Mammary epithelial cell (primary cell): ENCODE measurements at regions not wholly inside any gene's neighbourhood (a gene's known extent, or its start where the extent isn't known, plus 50 kb on each side); places are given as distances from the start of the nearest gene placed in this dataset.

ENCODE experiments used
- EZH2 ChIP-seq: IDR thresholded peaks from 2 replicates; pipeline ENCODE4 v1.6.1; 2012; ENCODE audit warnings: low read length, inconsistent platforms, borderline replicate concordance
- TF ChIP-seq, protein P1 (sequence below), 2 donors: IDR thresholded peaks in 1 of 2; conservative IDR thresholded peaks in 1 of 2; 2 replicates each; pipeline ENCODE4 v1.5.1; 2011 to 2012; ENCODE audit warnings: inconsistent platforms in 2 of 2, low read length in 2 of 2, mild to moderate bottlenecking in 2 of 2, control low read depth in 1 of 2, low read depth in 1 of 2; ENCODE audit not compliant: insufficient read depth in 1 of 2; ENCODE audit errors: extremely low read depth in 1 of 2

DNA sequence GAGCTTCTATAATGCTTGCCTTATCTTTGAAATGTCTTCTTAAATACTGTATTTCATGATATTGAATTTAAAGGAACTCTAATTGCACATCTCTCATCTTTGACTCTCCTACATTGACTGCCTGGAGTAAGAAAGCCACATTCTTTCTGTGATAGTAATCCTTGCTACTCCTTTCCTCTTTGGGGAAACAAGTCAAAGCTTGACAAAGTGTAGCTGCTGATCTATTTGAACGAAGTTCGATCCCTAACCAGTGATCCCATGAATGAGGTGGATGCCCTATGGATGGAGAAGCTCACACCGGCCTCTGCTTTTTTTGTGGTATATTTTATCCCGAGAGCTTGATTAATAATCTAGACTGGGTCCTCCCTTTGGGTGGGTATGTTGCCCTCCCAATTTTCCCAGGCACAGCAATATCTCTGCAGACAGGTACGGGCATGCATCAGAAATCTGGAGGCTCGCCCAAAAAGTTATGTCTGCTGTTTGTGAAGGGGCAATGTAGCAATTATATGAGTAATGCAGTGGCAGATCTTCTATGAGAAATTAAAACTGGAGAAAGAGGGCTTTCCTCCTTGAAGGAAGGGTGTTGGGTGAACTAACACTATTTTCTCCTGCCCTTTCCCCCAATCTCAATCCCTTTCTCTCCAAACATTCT lies 163.0 kb upstream of the FRMD6 start:
- TF ChIP-seq EZH2 = no peak
- TF ChIP-seq, protein P1, sequence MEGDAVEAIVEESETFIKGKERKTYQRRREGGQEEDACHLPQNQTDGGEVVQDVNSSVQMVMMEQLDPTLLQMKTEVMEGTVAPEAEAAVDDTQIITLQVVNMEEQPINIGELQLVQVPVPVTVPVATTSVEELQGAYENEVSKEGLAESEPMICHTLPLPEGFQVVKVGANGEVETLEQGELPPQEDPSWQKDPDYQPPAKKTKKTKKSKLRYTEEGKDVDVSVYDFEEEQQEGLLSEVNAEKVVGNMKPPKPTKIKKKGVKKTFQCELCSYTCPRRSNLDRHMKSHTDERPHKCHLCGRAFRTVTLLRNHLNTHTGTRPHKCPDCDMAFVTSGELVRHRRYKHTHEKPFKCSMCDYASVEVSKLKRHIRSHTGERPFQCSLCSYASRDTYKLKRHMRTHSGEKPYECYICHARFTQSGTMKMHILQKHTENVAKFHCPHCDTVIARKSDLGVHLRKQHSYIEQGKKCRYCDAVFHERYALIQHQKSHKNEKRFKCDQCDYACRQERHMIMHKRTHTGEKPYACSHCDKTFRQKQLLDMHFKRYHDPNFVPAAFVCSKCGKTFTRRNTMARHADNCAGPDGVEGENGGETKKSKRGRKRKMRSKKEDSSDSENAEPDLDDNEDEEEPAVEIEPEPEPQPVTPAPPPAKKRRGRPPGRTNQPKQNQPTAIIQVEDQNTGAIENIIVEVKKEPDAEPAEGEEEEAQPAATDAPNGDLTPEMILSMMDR (conservative IDR thresholded peaks at IDR 0.05 in 1 of 2, IDR thresholded peaks at IDR 0.05 in 1 of 2; ENCODE audit: extremely low read depth in 1 of 2, insufficient read depth in 1 of 2, low read depth in 1 of 2, low read length in 2 of 2) = no peak
